Neutrophil (primary cell): ENCODE measurements at regions not wholly inside any gene's neighbourhood (a gene's known extent, or its start where the extent isn't known, plus 50 kb on each side); places are given as distances from the start of the nearest gene placed in this dataset.

Source experiments
- H3K27ac ChIP-seq: fragments of 200-600 bp; sonication (generic); 2 replicates; pipeline ENCODE4 v1.5.1; 2016; ENCODE audit warnings: mild to moderate bottlenecking, moderate library complexity
- H3K27me3 ChIP-seq: fragments of 200-600 bp; sonication (generic); 2 replicates; pipeline ENCODE4 v1.6.0; 2016; ENCODE audit warnings: mild to moderate bottlenecking
- H3K36me3 ChIP-seq: fragments of 200-600 bp; sonication (generic); 2 replicates; pipeline ENCODE4 v1.5.1; 2017
- H3K4me1 ChIP-seq, 2 experiments: fragments of 200-600 bp in 1 of 2; sonication (generic) in 1 of 2; 1 replicate in 1 of 2; 2 replicates in 1 of 2; pipeline versions ENCODE4 v1.5.1 to v1.6.1; 2013 to 2016; ENCODE audit warnings: low read depth in 1 of 2, low read length in 1 of 2, mild to moderate bottlenecking in 1 of 2, moderate library complexity in 1 of 2; ENCODE audit not compliant: control insufficient read depth in 1 of 2, insufficient read depth in 1 of 2
- H3K4me3 ChIP-seq, 2 experiments: fragments of 200-600 bp in 1 of 2; sonication (generic) in 1 of 2; 1 replicate in 1 of 2; 2 replicates in 1 of 2; pipeline ENCODE4 v1.5.1; 2013 to 2016; ENCODE audit warnings: low read depth in 1 of 2, low read length in 1 of 2, mild to moderate bottlenecking in 1 of 2, moderate library complexity in 1 of 2
- H3K9me3 ChIP-seq: fragments of 200-600 bp; sonication (generic); 2 replicates; pipeline ENCODE4 v1.5.1; 2016
- TF ChIP-seq, protein P1 (sequence below): fragments of 200-600 bp; sonication (generic); IDR thresholded peaks from 2 replicates; pipeline ENCODE4 v1.5.1; 2016; ENCODE audit warnings: antibody characterized with exemption

DNA sequence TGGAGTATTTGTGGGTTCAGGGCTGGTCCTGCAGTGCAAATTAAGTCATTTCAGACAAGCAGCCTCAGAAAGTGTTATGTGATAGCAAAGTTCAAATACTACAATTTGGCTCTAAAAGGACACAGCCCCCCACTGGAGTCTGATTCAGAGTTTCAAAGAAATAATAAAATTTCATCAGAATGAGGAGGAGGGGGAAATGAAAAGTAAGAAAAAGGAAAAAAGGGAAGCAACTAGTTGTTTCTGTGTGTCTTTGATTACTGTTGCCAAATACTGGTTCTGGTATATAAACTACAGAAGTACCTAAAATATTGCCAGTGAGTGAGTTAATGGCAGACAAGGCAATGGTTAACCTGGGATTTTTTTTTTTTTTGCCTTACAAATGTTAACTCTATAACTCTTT, 773.9 kb downstream of the BCL11A start:
- no peak overlapping the region for H3K27ac ChIP-seq
- TF ChIP-seq, protein P1, sequence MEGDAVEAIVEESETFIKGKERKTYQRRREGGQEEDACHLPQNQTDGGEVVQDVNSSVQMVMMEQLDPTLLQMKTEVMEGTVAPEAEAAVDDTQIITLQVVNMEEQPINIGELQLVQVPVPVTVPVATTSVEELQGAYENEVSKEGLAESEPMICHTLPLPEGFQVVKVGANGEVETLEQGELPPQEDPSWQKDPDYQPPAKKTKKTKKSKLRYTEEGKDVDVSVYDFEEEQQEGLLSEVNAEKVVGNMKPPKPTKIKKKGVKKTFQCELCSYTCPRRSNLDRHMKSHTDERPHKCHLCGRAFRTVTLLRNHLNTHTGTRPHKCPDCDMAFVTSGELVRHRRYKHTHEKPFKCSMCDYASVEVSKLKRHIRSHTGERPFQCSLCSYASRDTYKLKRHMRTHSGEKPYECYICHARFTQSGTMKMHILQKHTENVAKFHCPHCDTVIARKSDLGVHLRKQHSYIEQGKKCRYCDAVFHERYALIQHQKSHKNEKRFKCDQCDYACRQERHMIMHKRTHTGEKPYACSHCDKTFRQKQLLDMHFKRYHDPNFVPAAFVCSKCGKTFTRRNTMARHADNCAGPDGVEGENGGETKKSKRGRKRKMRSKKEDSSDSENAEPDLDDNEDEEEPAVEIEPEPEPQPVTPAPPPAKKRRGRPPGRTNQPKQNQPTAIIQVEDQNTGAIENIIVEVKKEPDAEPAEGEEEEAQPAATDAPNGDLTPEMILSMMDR = no peak

GRCh38 chr2:59777120-59777519, 776.3 kb downstream of the BCL11A start:
- H3K9me3 ChIP-seq = no peaks in the 10 kb centered on the region
- TF ChIP-seq, protein P1 = no peak
- no peak overlapping the region for H3K4me3 ChIP-seq
- H3K27me3 ChIP-seq = no peaks in the 10 kb centered on the region
- no peaks in the 10 kb centered on the region for H3K4me1 ChIP-seq
- H3K36me3 ChIP-seq = no peaks in the 10 kb centered on the region
- H3K27ac ChIP-seq = no peak overlapping the region

More for the DNA sequence above, 773.9 kb downstream of the BCL11A start:
- no peaks in the 10 kb centered on the region for H3K36me3 ChIP-seq
- H3K27me3 ChIP-seq = no peaks in the 10 kb centered on the region
- no peak overlapping the region for H3K4me3 ChIP-seq
- H3K4me1 ChIP-seq = no peaks in the 10 kb centered on the region
- H3K9me3 ChIP-seq = no peaks in the 10 kb centered on the region

DNA sequence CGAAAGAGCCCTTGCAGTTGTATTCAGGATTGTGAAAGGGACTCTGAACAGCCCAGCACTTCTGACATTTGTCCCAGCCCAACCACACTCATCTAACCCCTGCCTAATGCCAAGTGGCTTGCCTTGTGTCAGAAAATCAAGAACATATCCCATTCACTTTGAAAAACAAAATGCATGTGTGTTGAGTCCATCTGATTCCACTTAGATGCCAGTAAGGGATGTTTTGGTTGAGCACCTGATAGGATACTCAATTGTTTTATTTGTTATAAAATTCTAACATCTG, 776.8 kb downstream of the BCL11A start:
- H3K27ac ChIP-seq = no peak overlapping the region
- H3K4me1 ChIP-seq = no peaks in the 10 kb centered on the region
- H3K4me3 ChIP-seq = no peak overlapping the region
- no peaks in the 10 kb centered on the region for H3K9me3 ChIP-seq
- H3K27me3 ChIP-seq = no peaks in the 10 kb centered on the region
- TF ChIP-seq, protein P1 = no peak
- no peaks in the 10 kb centered on the region for H3K36me3 ChIP-seq

DNA sequence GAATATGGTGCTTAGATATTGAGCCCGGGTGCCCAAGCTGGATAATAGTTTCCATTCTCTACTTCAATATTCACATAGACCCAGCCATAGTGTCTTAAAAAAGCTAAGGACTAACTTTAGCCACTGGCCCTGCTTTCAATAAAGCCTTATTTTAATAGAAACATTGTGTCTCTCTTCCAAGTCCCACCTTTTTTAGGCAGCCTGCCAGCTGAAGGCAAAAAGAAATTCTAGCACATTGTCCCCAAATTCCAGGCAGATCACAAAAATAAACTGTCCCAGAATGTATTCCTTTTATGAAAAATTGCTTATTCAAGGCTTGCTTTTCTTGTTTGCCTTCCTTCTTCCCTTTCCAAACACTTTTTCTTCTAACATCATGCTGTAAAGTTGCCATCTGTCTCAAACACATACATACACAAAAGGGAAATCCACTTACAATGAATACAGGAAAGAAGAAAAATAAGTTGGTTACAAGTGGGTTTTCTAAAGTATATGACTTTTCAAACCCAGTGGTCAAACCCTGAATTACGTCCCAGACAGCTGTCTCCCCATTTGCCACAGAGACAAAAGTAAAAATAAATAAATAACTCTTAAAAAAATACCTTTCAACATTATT, 778.5 kb downstream of the BCL11A start:
- TF ChIP-seq, protein P1 = no peak
- no peaks in the 10 kb centered on the region for H3K4me1 ChIP-seq
- no peak overlapping the region for H3K4me3 ChIP-seq
- no peak overlapping the region for H3K27ac ChIP-seq
- no peaks in the 10 kb centered on the region for H3K36me3 ChIP-seq
- H3K27me3 ChIP-seq = no peaks in the 10 kb centered on the region
- H3K9me3 ChIP-seq = no peaks in the 10 kb centered on the region

- H3K27me3 ChIP-seq = no peaks in the 10 kb centered on the region
- H3K4me1 ChIP-seq = no peaks in the 10 kb centered on the region
- no peak overlapping the region for H3K27ac ChIP-seq
- TF ChIP-seq, protein P1 = no peak
- H3K9me3 ChIP-seq = no peaks in the 10 kb centered on the region
- no peaks in the 10 kb centered on the region for H3K36me3 ChIP-seq
- H3K4me3 ChIP-seq = no peak overlapping the region
These were observed 782.8 kb downstream of the BCL11A start for GRCh38 chr2:59770651-59771050.

DNA sequence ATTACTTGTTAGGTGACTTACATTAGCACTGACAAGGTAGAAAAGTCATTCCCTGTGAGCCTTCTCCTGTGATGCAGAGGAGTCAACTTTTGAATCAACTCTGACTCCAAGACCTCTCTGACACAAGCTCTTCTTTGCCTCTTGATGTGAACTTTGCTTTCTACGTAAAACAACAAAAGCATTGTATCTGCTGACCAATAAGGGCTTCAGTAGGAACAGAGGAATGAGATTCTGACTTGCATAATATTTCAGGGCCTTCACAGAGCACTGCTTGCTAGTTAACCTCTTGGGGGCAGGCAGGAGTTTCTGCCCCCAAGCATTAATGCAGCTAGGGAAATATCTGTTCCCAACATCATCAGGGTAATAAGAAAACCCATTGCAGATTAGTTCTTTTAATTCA, 791.5 kb downstream of the BCL11A start:
- Histone ChIP-seq H3K27me3 (no peaks in the 10 kb centered on the region), H3K4me3 (no peak overlapping the region), H3K4me1 (no peaks in the 10 kb centered on the region), H3K9me3 (no peaks in the 10 kb centered on the region), H3K27ac (no peak overlapping the region), H3K36me3 (no peaks in the 10 kb centered on the region)
- TF ChIP-seq, protein P1 = no peak
